Natural killer cell (primary cell): ENCODE measurements at regions not wholly inside any gene's neighbourhood (a gene's known extent, or its start where the extent isn't known, plus 50 kb on each side); places are given as distances from the start of the nearest gene placed in this dataset.

Source experiments
- ATAC-seq, 3 donors: fragments of 150-1000 bp in 2 of 3; fragments of 200-7000 bp in 1 of 3; cut with Tn5 transposase; 1 replicate in 1 of 3; 2 replicates in 2 of 3; pipeline ENCODE4 v1.10.0; 2021; ENCODE audit warnings: mild to moderate bottlenecking in 2 of 3, moderate library complexity in 2 of 3
- DNase-seq, 2 donors: peaks; one replicate each; pipeline versions ENCODE4 v3.0.0 to v3.0.0-alpha.2; 2013 to 2021; ENCODE audit warnings: mixed read lengths in 1 of 2
- H3K27ac ChIP-seq: one replicate; pipeline ENCODE4 v1.5.1; 2013; ENCODE audit warnings: mild to moderate bottlenecking, low read length
- H3K27me3 ChIP-seq: one replicate; pipeline ENCODE4 v1.6.1; 2013; ENCODE audit warnings: low read length; ENCODE audit not compliant: control insufficient read depth, insufficient read depth
- H3K36me3 ChIP-seq: one replicate; pipeline ENCODE4 v1.6.1; 2013; ENCODE audit warnings: low read length; ENCODE audit not compliant: control insufficient read depth, insufficient read depth
- H3K4me1 ChIP-seq: one replicate; pipeline ENCODE4 v1.6.1; 2013; ENCODE audit warnings: low read length; ENCODE audit not compliant: control insufficient read depth, insufficient read depth
- H3K4me3 ChIP-seq: one replicate; pipeline ENCODE4 v1.5.1; 2013; ENCODE audit warnings: low read length
- H3K9me3 ChIP-seq: one replicate; pipeline ENCODE4 v1.6.1; 2013; ENCODE audit warnings: low read length; ENCODE audit not compliant: control insufficient read depth, insufficient read depth
- H3K27ac Mint-ChIP-seq, 2 donors: one replicate each; pipeline ENCODE4 v1.8.0; 2022; ENCODE audit warnings: mild to moderate bottlenecking in 2 of 2, mixed read lengths in 2 of 2, moderate library complexity in 1 of 2
- H3K27me3 Mint-ChIP-seq, 2 donors: one replicate each; pipeline ENCODE4 v1.8.0; 2022; ENCODE audit warnings: low read depth in 2 of 2, mixed read lengths in 2 of 2
- H3K36me3 Mint-ChIP-seq: one replicate; pipeline ENCODE4 v1.8.0; 2022; ENCODE audit warnings: mixed read lengths
- H3K4me1 Mint-ChIP-seq, 2 donors: one replicate each; pipeline ENCODE4 v1.8.0; 2022; ENCODE audit warnings: mixed read lengths in 2 of 2
- H3K4me3 Mint-ChIP-seq: one replicate; pipeline ENCODE4 v1.8.0; 2022; ENCODE audit warnings: mild to moderate bottlenecking, moderate library complexity, mixed read lengths
- H3K9me3 Mint-ChIP-seq, 2 donors: one replicate each; pipeline ENCODE4 v1.8.0; 2022; ENCODE audit warnings: mixed read lengths in 2 of 2
- CTCF ChIP-seq: fragments of 200-600 bp; IDR thresholded peaks from one replicate; pipeline ENCODE4 v1.8.0; 2022; ENCODE audit warnings: antibody characterized with exemption
- WGBS: methylation state at CpG from one replicate; pipeline ENCODE4 v1.1.7; 2013; ENCODE audit warnings: missing lambda C conversion rate; ENCODE audit not compliant: insufficient coverage; 5-methylcytosine and 5-hydroxymethylcytosine counted together
- intact Hi-C: fragments of 100-400 bp; cut with micrococcal nuclease; formaldehyde crosslinking; loops from one replicate; pipeline ENCODE4 v1.14.2; 2022

GRCh38 chr5:102115736-102116135 is 180.3 kb downstream of the SLCO4C1 start:
- H3K9me3 ChIP-seq: no peaks in the 10 kb centered on the region
- no peak overlapping the region for H3K27ac ChIP-seq
- no CpG with 5 or more reads among the region's 1 CpG for WGBS
- H3K27me3 ChIP-seq: no peaks in the 10 kb centered on the region
- Mint-ChIP-seq H3K9me3 (peaks cover 2 to 3% of the 10 kb centered on the region in 2 donors), H3K27ac (no peak overlapping the region), H3K4me1 (no peaks in the 10 kb centered on the region), H3K4me3 (no peak overlapping the region), H3K36me3 (no peaks in the 10 kb centered on the region), H3K27me3 (peaks cover 0 to 3% of the 10 kb centered on the region in 2 donors)
- no peak for ATAC-seq
- no peaks in the 10 kb centered on the region for H3K4me1 ChIP-seq
- no peaks in the 10 kb centered on the region for H3K36me3 ChIP-seq
- DNase-seq: no peak
- intact Hi-C loops: no loop called here
- no peak for TF ChIP-seq CTCF
- H3K4me3 ChIP-seq: no peak overlapping the region

DNA sequence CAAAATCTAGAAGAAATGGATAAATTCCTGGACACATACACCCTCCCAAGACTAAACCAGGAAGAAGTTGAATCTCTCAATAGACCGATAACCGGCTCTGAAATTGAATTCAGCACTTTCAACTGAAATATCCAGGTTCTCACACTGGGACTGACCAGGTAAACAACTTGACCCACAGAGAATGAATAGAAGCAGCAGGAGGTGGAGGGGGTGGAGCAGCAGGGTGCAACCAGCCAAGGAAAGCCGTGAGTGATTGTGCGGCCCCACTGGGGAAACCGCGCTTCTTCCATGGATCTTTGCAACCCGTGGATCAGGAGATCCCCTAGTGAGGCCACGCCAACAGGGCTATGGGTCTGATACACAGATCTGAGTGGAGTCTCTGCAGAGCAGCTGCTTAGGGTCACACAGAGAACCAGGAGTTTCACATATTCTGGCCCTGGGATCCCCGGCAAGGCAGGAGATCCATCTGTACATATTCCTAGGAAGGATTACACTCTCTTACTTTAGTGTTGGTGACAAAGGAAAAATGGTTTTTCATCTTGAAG is 181.5 kb downstream of the SLCO4C1 start:
- TF ChIP-seq CTCF: no peak
- Histone ChIP-seq H3K27me3 (no peaks in the 10 kb centered on the region), H3K27ac (no peak overlapping the region), H3K36me3 (no peaks in the 10 kb centered on the region), H3K4me1 (no peaks in the 10 kb centered on the region), H3K9me3 (no peaks in the 10 kb centered on the region), H3K4me3 (no peak overlapping the region)
- Mint-ChIP-seq H3K27me3 (peaks cover 0 to 3% of the 10 kb centered on the region in 2 donors), H3K9me3 (peaks cover 2 to 3% of the 10 kb centered on the region in 2 donors), H3K4me1 (no peaks in the 10 kb centered on the region), H3K36me3 (no peaks in the 10 kb centered on the region), H3K27ac (no peak overlapping the region), H3K4me3 (no peak overlapping the region)
- intact Hi-C loops: no loop called here
- WGBS: 82% methylated on average over 8 of the region's 9 CpGs
- DNase-seq (no peak), ATAC-seq (no peak)

DNA sequence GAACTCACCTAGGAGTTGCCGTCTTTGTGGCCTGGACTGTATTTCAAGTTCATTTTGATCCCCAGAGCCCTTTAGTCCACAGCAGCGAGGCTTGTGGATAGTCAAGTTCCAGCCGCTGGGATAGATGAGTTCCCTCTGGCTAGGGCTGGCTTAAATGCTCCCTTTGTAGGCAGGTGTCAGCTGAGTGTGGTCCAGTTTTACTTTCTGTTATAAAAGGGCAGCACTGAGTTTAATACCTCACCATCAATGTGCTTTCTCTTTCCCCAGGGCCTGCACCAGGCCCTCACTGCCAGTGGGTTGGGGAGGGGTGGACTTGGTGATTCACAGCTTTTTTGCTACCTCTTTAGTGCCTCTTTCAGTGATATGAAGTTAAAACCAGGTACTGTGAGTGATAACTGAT is 188.2 kb downstream of the SLCO4C1 start:
- Histone ChIP-seq H3K27me3 (no peaks in the 10 kb centered on the region), H3K4me3 (no peak overlapping the region), H3K36me3 (no peaks in the 10 kb centered on the region), H3K9me3 (no peaks in the 10 kb centered on the region), H3K4me1 (no peaks in the 10 kb centered on the region), H3K27ac (no peak overlapping the region)
- Mint-ChIP-seq H3K9me3 (peaks cover 2 to 3% of the 10 kb centered on the region in 2 donors), H3K27me3 (no peaks in the 10 kb centered on the region), H3K36me3 (no peaks in the 10 kb centered on the region), H3K4me1 (no peaks in the 10 kb centered on the region), H3K27ac (no peak overlapping the region), H3K4me3 (no peak overlapping the region)
- no peak for TF ChIP-seq CTCF
- WGBS: 89% methylated on average over 3 of the region's 3 CpGs
- peak in 2 of 3 donors; percentile 28 to 44 for ATAC-seq
- intact Hi-C loops: no loop called here
- no peak for DNase-seq

DNA sequence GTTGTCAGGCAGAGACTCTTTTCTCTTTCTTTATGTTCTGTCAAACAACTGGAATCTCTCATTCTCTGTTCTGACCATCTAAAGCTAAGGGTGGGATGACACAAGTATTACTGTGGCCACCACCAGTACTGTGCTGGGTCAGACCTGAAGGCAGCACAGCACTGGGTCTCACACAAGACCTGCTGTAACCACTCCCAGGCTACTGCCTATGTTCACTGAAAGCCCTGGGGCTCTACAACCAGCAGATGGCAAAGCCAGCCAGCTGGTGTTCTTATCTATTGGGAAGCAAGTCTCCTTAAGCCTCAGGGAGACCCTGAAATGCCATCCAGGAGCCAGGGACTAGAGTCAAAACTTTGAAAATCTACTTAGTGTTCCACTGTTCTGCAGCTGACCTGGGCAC is 189.5 kb downstream of the SLCO4C1 start:
- DNase-seq (no peak), ATAC-seq (no peak)
- intact Hi-C loops: no loop called here
- no peaks in the 10 kb centered on the region for H3K27me3 Mint-ChIP-seq
- no peaks in the 10 kb centered on the region for H3K27me3 ChIP-seq
- no peak overlapping the region for H3K27ac ChIP-seq
- no peaks in the 10 kb centered on the region for H3K9me3 ChIP-seq
- no peaks in the 10 kb centered on the region for H3K4me1 Mint-ChIP-seq
- no peak overlapping the region for H3K4me3 Mint-ChIP-seq
- peaks cover under 1 to 2% of the 10 kb centered on the region in 2 donors for H3K9me3 Mint-ChIP-seq
- no peak overlapping the region for H3K27ac Mint-ChIP-seq
- no peak for TF ChIP-seq CTCF
- no peaks in the 10 kb centered on the region for H3K36me3 ChIP-seq
- no peaks in the 10 kb centered on the region for H3K4me1 ChIP-seq
- H3K4me3 ChIP-seq: no peak overlapping the region
- H3K36me3 Mint-ChIP-seq: no peaks in the 10 kb centered on the region
